ENCODE measurements at regions not wholly inside any gene's neighbourhood (a gene's known extent, or its start where the extent isn't known, plus 50 kb on each side); places are given as distances from the start of the nearest gene placed in this dataset.
A peak's percentile ranks its signal among the peaks of the same experiment; 100 is the strongest.

DNA sequence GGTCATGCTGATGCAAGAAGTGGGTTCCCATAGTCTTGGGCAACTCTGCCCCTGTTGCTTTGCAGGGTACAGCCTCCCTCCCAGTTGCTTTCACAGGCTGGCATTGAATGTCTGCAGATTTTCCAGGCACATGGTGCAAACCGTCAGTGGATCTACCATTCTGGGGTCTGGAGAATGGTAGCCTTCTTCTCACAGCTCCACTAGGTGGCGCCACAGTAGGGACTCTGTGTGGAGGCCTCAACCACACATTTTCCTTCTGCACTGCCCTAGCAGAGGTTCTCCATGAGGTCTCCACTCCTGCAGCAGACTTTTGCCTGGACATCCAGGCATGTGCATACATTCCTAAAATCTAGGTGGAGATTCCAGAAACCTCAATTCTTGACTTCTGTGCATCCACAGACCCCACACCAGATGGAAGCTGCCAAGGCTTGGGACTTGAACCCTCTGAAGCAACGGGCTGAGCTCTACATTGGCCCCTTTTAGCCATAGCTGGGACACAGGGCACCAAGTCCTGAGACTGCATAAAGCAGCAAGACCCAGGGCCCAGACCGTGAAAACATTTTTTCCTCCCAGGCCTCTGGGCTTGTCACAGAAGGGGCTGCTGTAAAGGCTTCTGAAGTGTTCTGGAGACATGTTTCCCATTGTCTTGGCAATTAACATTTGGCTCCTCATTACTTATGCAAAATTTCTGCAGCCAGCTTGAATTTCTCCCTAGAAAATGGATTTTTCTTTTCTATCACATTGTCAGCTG lies 466.2 kb upstream of the PBX1 start:
- TF ChIP-seq EP300 (IDR thresholded peaks at IDR 0.05; ENCODE audit: borderline replicate concordance) (no peak), RAD21 (IDR thresholded peaks at IDR 0.05; ENCODE audit: low read depth) (peak; percentile 39; the same call in 1 of the 2 replicates)
- TF ChIP-seq, protein P1, sequence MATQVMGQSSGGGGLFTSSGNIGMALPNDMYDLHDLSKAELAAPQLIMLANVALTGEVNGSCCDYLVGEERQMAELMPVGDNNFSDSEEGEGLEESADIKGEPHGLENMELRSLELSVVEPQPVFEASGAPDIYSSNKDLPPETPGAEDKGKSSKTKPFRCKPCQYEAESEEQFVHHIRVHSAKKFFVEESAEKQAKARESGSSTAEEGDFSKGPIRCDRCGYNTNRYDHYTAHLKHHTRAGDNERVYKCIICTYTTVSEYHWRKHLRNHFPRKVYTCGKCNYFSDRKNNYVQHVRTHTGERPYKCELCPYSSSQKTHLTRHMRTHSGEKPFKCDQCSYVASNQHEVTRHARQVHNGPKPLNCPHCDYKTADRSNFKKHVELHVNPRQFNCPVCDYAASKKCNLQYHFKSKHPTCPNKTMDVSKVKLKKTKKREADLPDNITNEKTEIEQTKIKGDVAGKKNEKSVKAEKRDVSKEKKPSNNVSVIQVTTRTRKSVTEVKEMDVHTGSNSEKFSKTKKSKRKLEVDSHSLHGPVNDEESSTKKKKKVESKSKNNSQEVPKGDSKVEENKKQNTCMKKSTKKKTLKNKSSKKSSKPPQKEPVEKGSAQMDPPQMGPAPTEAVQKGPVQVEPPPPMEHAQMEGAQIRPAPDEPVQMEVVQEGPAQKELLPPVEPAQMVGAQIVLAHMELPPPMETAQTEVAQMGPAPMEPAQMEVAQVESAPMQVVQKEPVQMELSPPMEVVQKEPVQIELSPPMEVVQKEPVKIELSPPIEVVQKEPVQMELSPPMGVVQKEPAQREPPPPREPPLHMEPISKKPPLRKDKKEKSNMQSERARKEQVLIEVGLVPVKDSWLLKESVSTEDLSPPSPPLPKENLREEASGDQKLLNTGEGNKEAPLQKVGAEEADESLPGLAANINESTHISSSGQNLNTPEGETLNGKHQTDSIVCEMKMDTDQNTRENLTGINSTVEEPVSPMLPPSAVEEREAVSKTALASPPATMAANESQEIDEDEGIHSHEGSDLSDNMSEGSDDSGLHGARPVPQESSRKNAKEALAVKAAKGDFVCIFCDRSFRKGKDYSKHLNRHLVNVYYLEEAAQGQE (IDR thresholded peaks at IDR 0.05; ENCODE audit: low read depth): no peak
- TF ChIP-seq, protein P2, sequence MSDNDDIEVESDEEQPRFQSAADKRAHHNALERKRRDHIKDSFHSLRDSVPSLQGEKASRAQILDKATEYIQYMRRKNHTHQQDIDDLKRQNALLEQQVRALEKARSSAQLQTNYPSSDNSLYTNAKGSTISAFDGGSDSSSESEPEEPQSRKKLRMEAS (IDR thresholded peaks at IDR 0.05): no peak
